ENCODE measurements at regions not wholly inside any gene's neighbourhood (a gene's known extent, or its start where the extent isn't known, plus 50 kb on each side); places are given as distances from the start of the nearest gene placed in this dataset.

- no peak overlapping the region for H3K27ac ChIP-seq
- CTCF ChIA-PET = interaction anchor here (0.7 kb wide), 1 partner anchor 127 kb away, joined by 3 read pairs; no protein-coding TSS in a partner anchor
- no peak for TF ChIP-seq CTCF (conservative IDR thresholded peaks at IDR 0.05; ENCODE audit: low read depth)
- POLR2A ChIA-PET (ENCODE audit: low non-redundant PET) = no interaction called here
- DNase-seq (ENCODE audit: low spot score) = no peak
Observed at GRCh38 chr1:239128541-239128940, 257.8 kb upstream of the CHRM3 start.

- ChIA-PET POLR2A (ENCODE audit: low non-redundant PET) (no interaction called here), CTCF (no interaction called here)
- TF ChIP-seq CTCF (conservative IDR thresholded peaks at IDR 0.05; ENCODE audit: low read depth) = no peak
- H3K27ac ChIP-seq = no peak overlapping the region
- DNase-seq (ENCODE audit: low spot score) = peak; percentile 26
Observed at GRCh38 chr1:239126884-239127283, 259.5 kb upstream of the CHRM3 start.

GRCh38 chr1:239125893-239126292 is 260.5 kb upstream of the CHRM3 start:
- CTCF ChIA-PET = no interaction called here

GRCh38 chr1:239125027-239125426 is 261.3 kb upstream of the CHRM3 start:
- H3K27ac ChIP-seq = no peak overlapping the region
- no peak for DNase-seq (ENCODE audit: low spot score)
- POLR2A ChIA-PET (ENCODE audit: low non-redundant PET) = no interaction called here
- CTCF ChIA-PET = no interaction called here
- TF ChIP-seq CTCF (conservative IDR thresholded peaks at IDR 0.05; ENCODE audit: low read depth) = no peak

More at GRCh38 chr1:239125893-239126292, 260.5 kb upstream of the CHRM3 start:
- POLR2A ChIA-PET (ENCODE audit: low non-redundant PET) = no interaction called here
- TF ChIP-seq CTCF (conservative IDR thresholded peaks at IDR 0.05; ENCODE audit: low read depth) = no peak
- DNase-seq (ENCODE audit: low spot score) = no peak
- no peak overlapping the region for H3K27ac ChIP-seq

GRCh38 chr1:239123260-239123659 is 263.1 kb upstream of the CHRM3 start:
- CTCF ChIA-PET = interaction anchor here (0.6 kb wide), 1 partner anchor 1450 kb away, joined by 3 read pairs; no protein-coding TSS in a partner anchor
- POLR2A ChIA-PET (ENCODE audit: low non-redundant PET) = no interaction called here
- no peak overlapping the region for H3K27ac ChIP-seq
- DNase-seq (ENCODE audit: low spot score) = no peak
- TF ChIP-seq CTCF (conservative IDR thresholded peaks at IDR 0.05; ENCODE audit: low read depth) = no peak

- no peak overlapping the region for H3K27ac ChIP-seq
- no peak for TF ChIP-seq CTCF (conservative IDR thresholded peaks at IDR 0.05; ENCODE audit: low read depth)
- CTCF ChIA-PET = interaction anchor here (0.7 kb wide), 2 partner anchors 20 to 704 kb away, joined by 3 read pairs; no protein-coding TSS in a partner anchor
- POLR2A ChIA-PET (ENCODE audit: low non-redundant PET) = no interaction called here
- DNase-seq (ENCODE audit: low spot score) = no peak
Observed at GRCh38 chr1:239112101-239112935, 274.1 kb upstream of the CHRM3 start.

All from RWPE1 (cell line).